SU-DHL-6 (cell line): ENCODE measurements at regions not wholly inside any gene's neighbourhood (a gene's known extent, or its start where the extent isn't known, plus 50 kb on each side); places are given as distances from the start of the nearest gene placed in this dataset.

Source experiments
- H2AFZ ChIP-seq: fragments of 200-600 bp; sonication (generic); 2 replicates; pipeline ENCODE4 v1.6.1; 2014; ENCODE audit warnings: low read depth, mild to moderate bottlenecking, moderate library complexity, mixed read lengths, antibody characterized with exemption, low read length; ENCODE audit not compliant: severe bottlenecking
- H3F3A ChIP-seq: fragments of 200-600 bp; shearing (Covaris generic); 2 replicates; pipeline ENCODE4 v1.6.0; 2016; ENCODE audit warnings: antibody characterized with exemption, mild to moderate bottlenecking; ENCODE audit not compliant: insufficient read depth
- H3K27ac ChIP-seq: fragments of 200-600 bp; sonication (generic); 2 replicates; pipeline ENCODE4 v1.5.1; 2016; ENCODE audit warnings: low read depth, mild to moderate bottlenecking, low read length, moderate library complexity, mixed read lengths
- H3K27me3 ChIP-seq: fragments of 200-600 bp; sonication (generic), shearing (Covaris generic); 2 replicates; pipeline ENCODE4 v1.6.0; 2014; ENCODE audit warnings: mild to moderate bottlenecking, low read length
- H3K36me3 ChIP-seq: fragments of 200-600 bp; sonication (generic); 2 replicates; pipeline ENCODE4 v1.6.1; 2014; ENCODE audit warnings: mild to moderate bottlenecking, low read length, mixed read lengths
- H3K4me2 ChIP-seq: fragments of 300-600, 200-600 bp; shearing (Covaris generic), sonication (generic); 2 replicates; pipeline ENCODE4 v1.6.0; 2014; ENCODE audit warnings: low read length, low read depth, mild to moderate bottlenecking; ENCODE audit not compliant: poor library complexity, severe bottlenecking
- H3K4me3 ChIP-seq: fragments of 200-600 bp; sonication (generic); 2 replicates; pipeline ENCODE4 v1.5.1; 2014; ENCODE audit warnings: antibody characterized with exemption, low read length, mild to moderate bottlenecking, mixed read lengths; ENCODE audit not compliant: insufficient read depth, poor library complexity, severe bottlenecking
- H3K79me2 ChIP-seq: fragments of 200-600 bp; sonication (generic); 2 replicates; pipeline ENCODE4 v1.6.1; 2014; ENCODE audit warnings: mild to moderate bottlenecking, low read length, moderate library complexity; ENCODE audit not compliant: insufficient read depth
- H3K9ac ChIP-seq: fragments of 200-600 bp; sonication (generic); 2 replicates; pipeline ENCODE4 v1.7.0; 2014; ENCODE audit warnings: mild to moderate bottlenecking, low read length
- H3K9me2 ChIP-seq: fragments of 200-600 bp; sonication (generic); replicated peaks from 2 replicates; pipeline ENCODE4 v1.6.1; 2014; ENCODE audit warnings: low read length; ENCODE audit not compliant: insufficient read depth
- H3K9me3 ChIP-seq: fragments of 200-600 bp; sonication (generic); 2 replicates; pipeline ENCODE4 v1.6.1; 2014; ENCODE audit warnings: low read length, mixed read lengths; ENCODE audit not compliant: insufficient read depth
- H4K20me1 ChIP-seq: fragments of 200-600 bp; sonication (generic); 2 replicates; pipeline ENCODE4 v1.6.1; 2014; ENCODE audit warnings: low read depth, mild to moderate bottlenecking, antibody characterized with exemption, low read length, moderate library complexity, mixed read lengths
- CTCF ChIP-seq: fragments of 200-600 bp; sonication (generic); IDR thresholded peaks from one replicate; pipeline ENCODE4 v1.5.1; 2017; ENCODE audit warnings: antibody characterized with exemption, mild to moderate bottlenecking, low read length, moderate library complexity; ENCODE audit not compliant: insufficient read depth, poor library complexity, severe bottlenecking
- EZH2phosphoT487 ChIP-seq: fragments of 200-600 bp; sonication (generic), shearing (Covaris generic); conservative IDR thresholded peaks from 2 replicates; pipeline ENCODE4 v1.6.1; 2018; ENCODE audit warnings: mild to moderate bottlenecking, antibody characterized with exemption, low read length, moderate library complexity, mixed read lengths

DNA sequence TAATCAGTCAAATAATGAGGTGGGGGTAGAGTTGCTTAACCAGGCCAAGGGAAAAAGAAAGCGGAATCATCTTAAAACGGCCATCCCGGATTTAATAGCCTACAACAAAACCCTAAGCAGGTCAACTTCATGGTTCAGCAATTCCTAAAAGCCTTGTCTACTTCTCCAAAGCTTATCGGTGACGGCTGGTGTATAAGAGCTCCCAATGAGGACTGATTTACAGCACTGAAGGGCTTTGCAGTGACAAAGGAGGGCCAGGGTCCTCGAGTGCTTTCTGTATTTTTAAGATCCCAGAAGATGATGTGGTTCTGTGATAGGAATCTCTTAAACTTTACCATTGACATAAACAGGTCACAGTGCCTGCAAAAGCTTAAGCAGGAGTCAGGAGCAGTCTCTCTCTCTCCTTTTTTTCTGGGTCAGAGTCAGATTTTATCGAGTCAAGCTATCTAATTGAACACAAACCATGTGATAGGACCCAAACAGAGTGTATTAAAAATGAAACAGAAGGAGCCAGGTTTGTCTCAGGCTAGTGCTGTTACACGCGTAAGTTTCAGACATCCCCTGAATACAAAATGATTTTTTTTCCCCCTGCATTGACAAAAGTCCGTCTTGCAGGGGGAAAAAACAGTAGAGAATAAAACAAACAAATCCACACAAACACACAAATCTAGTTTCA is 663.6 kb upstream of the ZNF608 start:
- H3K9me3 ChIP-seq = no peaks in the 10 kb centered on the region
- no peaks in the 10 kb centered on the region for H3K9me2 ChIP-seq
- no peaks in the 10 kb centered on the region for H3K79me2 ChIP-seq
- TF ChIP-seq CTCF (no peak), EZH2phosphoT487 (no peak)
- H3K4me3 ChIP-seq = no peak overlapping the region
- H2AFZ ChIP-seq = no peak overlapping the region
- H3K27ac ChIP-seq = no peak overlapping the region
- H3K4me2 ChIP-seq = no peak overlapping the region
- no peaks in the 10 kb centered on the region for H3F3A ChIP-seq
- H4K20me1 ChIP-seq = no peaks in the 10 kb centered on the region
- H3K27me3 ChIP-seq = no peaks in the 10 kb centered on the region
- no peaks in the 10 kb centered on the region for H3K36me3 ChIP-seq
- no peak overlapping the region for H3K9ac ChIP-seq

- Histone ChIP-seq H3K9ac (no peak overlapping the region), H3K36me3 (no peaks in the 10 kb centered on the region), H3K9me3 (no peaks in the 10 kb centered on the region), H3F3A (no peaks in the 10 kb centered on the region), H3K4me3 (no peak overlapping the region), H3K79me2 (no peaks in the 10 kb centered on the region), H3K4me2 (no peak overlapping the region), H4K20me1 (no peaks in the 10 kb centered on the region), H3K27me3 (no peaks in the 10 kb centered on the region), H3K27ac (no peak overlapping the region), H3K9me2 (no peaks in the 10 kb centered on the region), H2AFZ (no peak overlapping the region)
- TF ChIP-seq CTCF (no peak), EZH2phosphoT487 (no peak)
Observed at GRCh38 chr5:125410537-125411070, 664.2 kb upstream of the ZNF608 start.

DNA sequence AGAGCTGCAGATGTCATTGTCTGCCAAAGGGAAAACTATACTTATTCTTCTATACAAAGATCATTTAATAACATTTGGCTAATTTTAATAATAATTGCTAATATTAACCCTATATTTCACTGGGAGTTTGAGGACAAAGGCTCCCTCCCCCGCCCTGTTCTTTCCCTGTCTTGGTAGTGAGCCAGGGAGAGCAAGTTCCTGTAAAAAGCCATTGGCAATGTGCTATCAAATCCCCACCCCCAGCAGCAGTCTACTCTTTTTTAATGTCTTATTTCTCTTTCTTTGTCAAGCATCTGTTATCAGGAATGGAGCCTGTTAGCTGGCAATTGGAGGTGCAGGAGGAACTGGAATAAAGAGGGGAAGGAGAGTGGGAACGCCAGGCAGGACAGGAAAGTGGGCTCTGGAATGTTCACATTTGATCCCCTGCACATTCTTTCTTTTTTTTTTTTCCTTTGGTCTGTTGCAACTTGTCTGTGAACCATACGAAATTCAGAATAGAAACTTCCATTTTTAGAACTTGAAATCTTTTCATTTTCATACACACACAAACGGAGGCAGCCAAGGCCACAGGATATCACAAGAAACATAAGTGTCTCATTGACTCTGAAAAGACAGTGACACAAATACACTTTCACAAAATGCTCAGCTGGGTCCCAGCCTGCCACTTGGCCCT is 664.8 kb upstream of the ZNF608 start:
- Histone ChIP-seq H2AFZ (peak overlapping the region; percentile 62), H3F3A (no peaks in the 10 kb centered on the region), H3K27me3 (no peaks in the 10 kb centered on the region), H3K9ac (no peak overlapping the region), H3K9me3 (no peaks in the 10 kb centered on the region), H3K4me3 (peak overlapping the region; percentile 35), H3K27ac (no peak overlapping the region), H3K9me2 (no peaks in the 10 kb centered on the region), H4K20me1 (no peaks in the 10 kb centered on the region), H3K4me2 (peak overlapping the region; percentile 63), H3K79me2 (no peaks in the 10 kb centered on the region), H3K36me3 (no peaks in the 10 kb centered on the region)
- TF ChIP-seq EZH2phosphoT487 = no peak
- TF ChIP-seq CTCF = no peak
